Transverse colon (tissue), 4 donors: ENCODE measurements at regions not wholly inside any gene's neighbourhood (a gene's known extent, or its start where the extent isn't known, plus 50 kb on each side); places are given as distances from the start of the nearest gene placed in this dataset.

ENCODE experiments used
- DNase-seq: peaks from one replicate; pipeline ENCODE4 v3.0.0-alpha.2; 2019
- H3K27ac ChIP-seq, 4 donors: fragments of 200-600 bp; sonication (generic); 2 replicates each; pipeline ENCODE4 v1.5.1; 2016 to 2018; ENCODE audit warnings: inconsistent platforms in 4 of 4
- H3K27me3 ChIP-seq: fragments of 200-600 bp; sonication (generic); 2 replicates; pipeline ENCODE4 v1.5.1; 2017; ENCODE audit warnings: inconsistent platforms
- H3K36me3 ChIP-seq, 4 donors: fragments of 200-600 bp; sonication (generic); 2 replicates each; pipeline ENCODE4 v1.5.1; 2017 to 2019; ENCODE audit warnings: inconsistent platforms in 4 of 4
- H3K4me1 ChIP-seq, 4 donors: fragments of 200-600 bp; sonication (generic); 2 replicates each; pipeline ENCODE4 v1.5.1; 2017 to 2020; ENCODE audit warnings: inconsistent platforms in 4 of 4
- H3K4me3 ChIP-seq, 4 donors: fragments of 200-600 bp; sonication (generic); 1 replicate in 1 of 4; 2 replicates in 3 of 4; pipeline versions ENCODE4 v1.5.1 to v1.6.1; 2017 to 2019; ENCODE audit warnings: inconsistent platforms in 4 of 4
- H3K9me3 ChIP-seq, 2 donors: fragments of 200-600 bp; sonication (generic); 2 replicates each; pipeline ENCODE4 v1.5.1; 2017 to 2019; ENCODE audit warnings: inconsistent platforms in 2 of 2
- CTCF ChIP-seq, 5 experiments: fragments of 200-600 bp in 3 of 5; fragments of 450-650 bp in 2 of 5; sonication (generic) in 3 of 5; IDR thresholded peaks; 1 replicate in 2 of 5; 2 replicates in 3 of 5; pipeline ENCODE4 v1.5.1; 2016 to 2017; ENCODE audit warnings: antibody characterized with exemption in 5 of 5, inconsistent platforms in 3 of 5, mild to moderate bottlenecking in 2 of 5, moderate library complexity in 1 of 5
- EP300 ChIP-seq: sonication (generic); formaldehyde crosslinking; IDR thresholded peaks from one replicate; pipeline ENCODE4 v1.6.1; 2017; ENCODE audit warnings: antibody characterized with exemption, low read depth
- POLR2A ChIP-seq: fragments of 450-650 bp; IDR thresholded peaks from one replicate; pipeline ENCODE4 v1.6.1; 2016; ENCODE audit warnings: antibody characterized with exemption, mild to moderate bottlenecking, moderate library complexity
- POLR2AphosphoS5 ChIP-seq, 3 donors: sonication (generic); formaldehyde crosslinking; IDR thresholded peaks; one replicate each; pipeline ENCODE4 v1.6.1; 2016; ENCODE audit warnings: antibody characterized with exemption in 3 of 3
- WGBS, 2 donors: methylation state at CpG; one replicate each; pipeline ENCODE4 v1.1.5; 2018; ENCODE audit warnings: low coverage in 1 of 2; 5-methylcytosine and 5-hydroxymethylcytosine counted together
- in situ Hi-C, 4 donors: fragments of 200-750 bp; cut with MboI; loops; one replicate each; pipeline versions ENCODE4 v1.15.0 to v1.15.1; 2017; ENCODE audit warnings: low sequenced_read_pairs in 3 of 4, low pct_ligation_motif_present in 1 of 4, low pct_unique_long_range_greater_than_20kb in 1 of 4
- intact Hi-C: fragments of 100-400 bp; cut with DNase I; formaldehyde crosslinking; loops from one replicate; pipeline ENCODE4 v1.15.1; 2023; ENCODE audit warnings: low total_unique reads

- H3K9me3 ChIP-seq, result no peaks in the 10 kb centered on the region
- DNase-seq, result no peak
- no peak overlapping the region for H3K27ac ChIP-seq
- 28 to 30% methylated on average over 9 to 56 of the region's 65 CpGs for WGBS, 2 donors
- H3K4me3 ChIP-seq, result peak overlapping the region in 3 of 4 donors; percentile 45 to 73 (median 49)
- peaks cover 11 to 36% (median 25%) of the 10 kb centered on the region in 4 donors for H3K4me1 ChIP-seq
- H3K36me3 ChIP-seq, result no peaks in the 10 kb centered on the region
- TF ChIP-seq CTCF (IDR thresholded peaks at IDR 0.05) (no peak), EP300 (no peak), POLR2AphosphoS5 (IDR thresholded peaks at IDR 0.05) (no peak), POLR2A (no peak)
- intact Hi-C loops (no loop called here), in situ Hi-C loops (no loop called here)
- peaks cover 95% of the 10 kb centered on the region for H3K27me3 ChIP-seq
Measured at GRCh38 chr4:182142176-182143085, 100.8 kb upstream of the TENM3 start.

- intact Hi-C loops, result no loop called here
- WGBS, 2 donors, result 5 to 8% methylated on average over 5 to 36 of the region's 36 CpGs
- peaks cover 95% of the 10 kb centered on the region for H3K27me3 ChIP-seq
Measured at GRCh38 chr4:182143086-182143821, 99.9 kb upstream of the TENM3 start.

GRCh38 chr4:182143822-182144625 is 99.2 kb upstream of the TENM3 start:
- peak overlapping the region in 2 of 4 donors; percentile 5 to 22 for H3K27ac ChIP-seq
- H3K9me3 ChIP-seq, result no peaks in the 10 kb centered on the region
- 4% methylated on average over 42 of the region's 79 CpGs; no CpG with 5 or more reads in 1 of the 2 donors for WGBS, 2 donors
- in situ Hi-C loops (no loop called here), intact Hi-C loops (no loop called here)
- no peaks in the 10 kb centered on the region for H3K36me3 ChIP-seq
- peak overlapping the region; percentile 45 to 73 (median 52) for H3K4me3 ChIP-seq
- DNase-seq, result peak; percentile 12
- peaks cover 97% of the 10 kb centered on the region for H3K27me3 ChIP-seq
- TF ChIP-seq EP300 (no peak), CTCF (IDR thresholded peaks at IDR 0.05) (no peak), POLR2AphosphoS5 (IDR thresholded peaks at IDR 0.05) (no peak), POLR2A (no peak)
- H3K4me1 ChIP-seq, result peaks cover 11 to 36% (median 25%) of the 10 kb centered on the region in 4 donors

More at GRCh38 chr4:182143086-182143821, 99.9 kb upstream of the TENM3 start:
- Histone ChIP-seq H3K27ac (no peak overlapping the region), H3K4me3 (peak overlapping the region; percentile 45 to 73 (median 52)), H3K9me3 (no peaks in the 10 kb centered on the region), H3K36me3 (no peaks in the 10 kb centered on the region), H3K4me1 (peaks cover 11 to 36% (median 25%) of the 10 kb centered on the region in 4 donors)
- in situ Hi-C loops, result no loop called here
- DNase-seq, result peak; percentile 36
- no peak for TF ChIP-seq POLR2AphosphoS5 (IDR thresholded peaks at IDR 0.05)
- no peak for TF ChIP-seq POLR2A
- TF ChIP-seq EP300, result no peak
- no peak for TF ChIP-seq CTCF (IDR thresholded peaks at IDR 0.05)
